ENCODE measurements at regions not wholly inside any gene's neighbourhood (a gene's known extent, or its start where the extent isn't known, plus 50 kb on each side); places are given as distances from the start of the nearest gene placed in this dataset.
"Not testable (repeated sequence)": the region's sequence is repeated elsewhere in the genome, so short reads cannot be mapped to it uniquely, and the experiment has no call there.

GRCh38 chr5:93941897-93942296, 200.5 kb upstream of the POU5F2 start:
- no peak for DNase-seq (ENCODE audit: low read depth)
- TF ChIP-seq, protein P1, sequence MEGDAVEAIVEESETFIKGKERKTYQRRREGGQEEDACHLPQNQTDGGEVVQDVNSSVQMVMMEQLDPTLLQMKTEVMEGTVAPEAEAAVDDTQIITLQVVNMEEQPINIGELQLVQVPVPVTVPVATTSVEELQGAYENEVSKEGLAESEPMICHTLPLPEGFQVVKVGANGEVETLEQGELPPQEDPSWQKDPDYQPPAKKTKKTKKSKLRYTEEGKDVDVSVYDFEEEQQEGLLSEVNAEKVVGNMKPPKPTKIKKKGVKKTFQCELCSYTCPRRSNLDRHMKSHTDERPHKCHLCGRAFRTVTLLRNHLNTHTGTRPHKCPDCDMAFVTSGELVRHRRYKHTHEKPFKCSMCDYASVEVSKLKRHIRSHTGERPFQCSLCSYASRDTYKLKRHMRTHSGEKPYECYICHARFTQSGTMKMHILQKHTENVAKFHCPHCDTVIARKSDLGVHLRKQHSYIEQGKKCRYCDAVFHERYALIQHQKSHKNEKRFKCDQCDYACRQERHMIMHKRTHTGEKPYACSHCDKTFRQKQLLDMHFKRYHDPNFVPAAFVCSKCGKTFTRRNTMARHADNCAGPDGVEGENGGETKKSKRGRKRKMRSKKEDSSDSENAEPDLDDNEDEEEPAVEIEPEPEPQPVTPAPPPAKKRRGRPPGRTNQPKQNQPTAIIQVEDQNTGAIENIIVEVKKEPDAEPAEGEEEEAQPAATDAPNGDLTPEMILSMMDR (IDR thresholded peaks at IDR 0.05; ENCODE audit: insufficient read depth, low read depth, low read length): no peak
- no peak overlapping the region for H3K4me3 ChIP-seq (ENCODE audit: low read depth, low read length)

- DNase-seq (ENCODE audit: low read depth); H3K4me3 ChIP-seq (ENCODE audit: low read depth, low read length): not testable (repeated sequence)
These were observed 191.9 kb upstream of the POU5F2 start for GRCh38 chr5:93933269-93933668.

DNA sequence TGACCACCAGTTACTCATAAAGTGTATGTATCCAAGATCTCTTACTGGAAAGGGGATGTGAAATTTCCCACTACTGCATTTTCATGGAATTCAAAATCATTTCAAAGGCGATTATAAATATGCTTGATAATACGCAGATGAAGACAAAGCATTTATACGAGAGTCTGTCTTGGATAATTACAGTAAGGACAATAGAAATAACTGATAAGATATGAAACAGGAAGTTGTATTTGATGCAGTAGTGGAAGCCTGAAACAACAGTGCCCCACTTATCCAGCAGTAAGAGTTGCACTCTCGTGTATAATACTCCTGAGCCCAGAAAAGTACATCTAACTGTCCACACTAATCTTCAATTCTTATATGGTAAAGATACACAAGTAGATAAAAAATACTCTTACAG, 188.7 kb upstream of the POU5F2 start:
- DNase-seq (ENCODE audit: low read depth): no peak
- H3K4me3 ChIP-seq (ENCODE audit: low read depth, low read length): no peak overlapping the region
- TF ChIP-seq, protein P1 (IDR thresholded peaks at IDR 0.05; ENCODE audit: insufficient read depth, low read depth, low read length): no peak

- TF ChIP-seq, protein P1 (IDR thresholded peaks at IDR 0.05; ENCODE audit: insufficient read depth, low read depth, low read length): no peak
- DNase-seq (ENCODE audit: low read depth): peak; percentile 16
- H3K4me3 ChIP-seq (ENCODE audit: low read depth, low read length): no peak overlapping the region
These were observed 187.7 kb upstream of the POU5F2 start for GRCh38 chr5:93929131-93929530.

- TF ChIP-seq, protein P1 (IDR thresholded peaks at IDR 0.05; ENCODE audit: insufficient read depth, low read depth, low read length): no peak
- DNase-seq (ENCODE audit: low read depth): peak; percentile 11
- H3K4me3 ChIP-seq (ENCODE audit: low read depth, low read length): no peak overlapping the region
These were observed 185.6 kb upstream of the POU5F2 start for GRCh38 chr5:93926831-93927620.

GRCh38 chr5:93925321-93925720, 183.9 kb upstream of the POU5F2 start:
- no peak for DNase-seq (ENCODE audit: low read depth)
- H3K4me3 ChIP-seq (ENCODE audit: low read depth, low read length): no peak overlapping the region
- TF ChIP-seq, protein P1 (IDR thresholded peaks at IDR 0.05; ENCODE audit: insufficient read depth, low read depth, low read length): no peak

DNA sequence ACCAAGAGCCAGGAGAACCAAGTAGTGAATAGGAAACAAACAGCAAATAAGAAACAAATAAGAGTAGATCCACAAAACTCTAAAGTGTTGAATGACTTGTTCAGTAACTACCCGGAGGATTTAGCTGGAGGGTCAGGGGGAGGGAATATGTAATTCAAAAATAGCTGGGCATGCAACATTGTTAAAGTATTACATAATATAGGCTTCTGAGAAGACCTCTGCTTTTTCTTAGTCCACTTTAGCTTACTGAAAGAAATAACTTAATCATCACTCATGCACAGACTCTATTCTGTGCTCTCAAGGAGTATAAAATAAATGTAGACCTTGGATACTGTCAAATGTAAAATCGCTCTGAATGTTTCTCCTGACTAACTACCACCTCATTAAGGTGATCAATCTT, 183.2 kb upstream of the POU5F2 start:
- H3K4me3 ChIP-seq (ENCODE audit: low read depth, low read length): no peak overlapping the region
- peak; percentile 6 for DNase-seq (ENCODE audit: low read depth)
- TF ChIP-seq, protein P1 (IDR thresholded peaks at IDR 0.05; ENCODE audit: insufficient read depth, low read depth, low read length): no peak
